HepG2 (cell line): ENCODE measurements at regions not wholly inside any gene's neighbourhood (a gene's known extent, or its start where the extent isn't known, plus 50 kb on each side); places are given as distances from the start of the nearest gene placed in this dataset.
A peak's percentile ranks its signal among the peaks of the same experiment; 100 is the strongest.

ENCODE experiments used
- ERF ChIP-seq: IDR thresholded peaks from 2 replicates; pipeline ENCODE4 v1.6.1; 2018; ENCODE audit warnings: missing biosample characterization, missing genetic modification reagents
- FOSL1 ChIP-seq: sonication (generic); formaldehyde crosslinking; IDR thresholded peaks from 2 replicates; pipeline ENCODE4 v1.9.0; 2021; ENCODE audit warnings: missing genetic modification reagents, borderline replicate concordance
- FOXC1 ChIP-seq: sonication (generic); formaldehyde crosslinking; IDR thresholded peaks from 2 replicates; pipeline ENCODE4 v1.8.0; 2022; ENCODE audit warnings: mild to moderate bottlenecking, missing genetic modification reagents, borderline replicate concordance
- GATA4 ChIP-seq: sonication (generic); IDR thresholded peaks from 2 replicates; pipeline ENCODE4 v1.6.1; 2016; ENCODE audit warnings: antibody characterized with exemption, low read depth, borderline replicate concordance
- MED1 ChIP-seq: sonication (generic); formaldehyde crosslinking; IDR thresholded peaks from 2 replicates; pipeline ENCODE4 v1.4.0; 2020; ENCODE audit warnings: missing genetic modification reagents
- MTF2 ChIP-seq: sonication (generic); formaldehyde crosslinking; IDR thresholded peaks from 2 replicates; pipeline ENCODE4 v1.5.0; 2020; ENCODE audit warnings: missing genetic modification reagents, borderline replicate concordance
- NCOA5 ChIP-seq: sonication (generic); formaldehyde crosslinking; IDR thresholded peaks from 2 replicates; pipeline ENCODE4 v1.4.0; 2020; ENCODE audit warnings: missing genetic modification reagents
- NKX3-1 ChIP-seq: sonication (generic); formaldehyde crosslinking; IDR thresholded peaks from 2 replicates; pipeline ENCODE4 v1.5.0; 2020; ENCODE audit warnings: missing genetic modification reagents
- ONECUT2 ChIP-seq: sonication (generic); formaldehyde crosslinking; IDR thresholded peaks from 2 replicates; pipeline ENCODE4 v1.4.0; 2020; ENCODE audit warnings: missing genetic modification reagents
- REXO4 ChIP-seq: sonication (generic); formaldehyde crosslinking; IDR thresholded peaks from 2 replicates; pipeline ENCODE4 v1.8.0; 2022; ENCODE audit warnings: missing genetic modification reagents, mild to moderate bottlenecking, borderline replicate concordance
- RFXAP ChIP-seq: sonication (generic); formaldehyde crosslinking; IDR thresholded peaks from 2 replicates; pipeline ENCODE4 v1.4.0; 2020; ENCODE audit warnings: missing genetic modification reagents, borderline replicate concordance
- RORA ChIP-seq: sonication (generic); formaldehyde crosslinking; IDR thresholded peaks from 2 replicates; pipeline ENCODE4 v1.5.0; 2020; ENCODE audit warnings: mild to moderate bottlenecking, missing genetic modification reagents, moderate library complexity
- SETDB1 ChIP-seq: sonication (generic); formaldehyde crosslinking; IDR thresholded peaks from 2 replicates; pipeline ENCODE4 v1.5.1; 2020; ENCODE audit warnings: missing genetic modification reagents, mild to moderate bottlenecking, borderline replicate concordance
- SP2 ChIP-seq: sonication (generic); formaldehyde crosslinking; IDR thresholded peaks from 2 replicates; pipeline ENCODE4 v1.5.1; 2020; ENCODE audit warnings: mild to moderate bottlenecking, missing genetic modification reagents
- SP4 ChIP-seq: sonication (generic); formaldehyde crosslinking; IDR thresholded peaks from 2 replicates; pipeline ENCODE4 v1.8.1; 2023; ENCODE audit warnings: mild to moderate bottlenecking, missing genetic modification reagents
- U2AF1 ChIP-seq: fragments of 200-400 bp; formaldehyde crosslinking; optimal IDR thresholded peaks from 2 replicates; pipeline ENCODE3; 2017; ENCODE audit warnings: mild to moderate bottlenecking, low read depth, low read length
- ZNF10 ChIP-seq: sonication (generic); formaldehyde crosslinking; IDR thresholded peaks from 2 replicates; pipeline ENCODE4 v1.4.0; 2020; ENCODE audit warnings: mild to moderate bottlenecking, low read depth, missing genetic modification reagents, borderline replicate concordance
- ZNF264 ChIP-seq: sonication (generic); formaldehyde crosslinking; IDR thresholded peaks from 2 replicates; pipeline ENCODE4 v1.4.0; 2020; ENCODE audit warnings: missing genetic modification reagents
- ZNF317 ChIP-seq: sonication (generic); formaldehyde crosslinking; IDR thresholded peaks from 2 replicates; pipeline ENCODE4 v1.5.0; 2020; ENCODE audit warnings: mild to moderate bottlenecking, missing genetic modification reagents
- ZNF563 ChIP-seq: sonication (generic); formaldehyde crosslinking; IDR thresholded peaks from 2 replicates; pipeline ENCODE4 v1.8.0; 2022; ENCODE audit warnings: mild to moderate bottlenecking, moderate library complexity, missing genetic modification reagents
- ZNF569 ChIP-seq: sonication (generic); formaldehyde crosslinking; IDR thresholded peaks from 2 replicates; pipeline ENCODE4 v1.5.0; 2020; ENCODE audit warnings: mild to moderate bottlenecking, missing genetic modification reagents, moderate library complexity, borderline replicate concordance
- ZNF709 ChIP-seq: sonication (generic); formaldehyde crosslinking; IDR thresholded peaks from 2 replicates; pipeline ENCODE4 v1.5.0; 2020; ENCODE audit warnings: mild to moderate bottlenecking, missing genetic modification reagents
- ZNF782 ChIP-seq: sonication (generic); formaldehyde crosslinking; IDR thresholded peaks from 2 replicates; pipeline ENCODE4 v1.4.0; 2020; ENCODE audit warnings: missing genetic modification reagents, mild to moderate bottlenecking, borderline replicate concordance
- ZNF879 ChIP-seq: sonication (generic); formaldehyde crosslinking; IDR thresholded peaks from 2 replicates; pipeline ENCODE4 v1.8.1; 2023; ENCODE audit warnings: missing genetic modification reagents
- TF ChIP-seq, protein P1 (sequence below): IDR thresholded peaks from 2 replicates; pipeline ENCODE4 v1.6.1; 2016; ENCODE audit warnings: low read depth, control low read depth
- TF ChIP-seq, protein P2 (sequence below): sonication (generic); formaldehyde crosslinking; IDR thresholded peaks from 2 replicates; pipeline ENCODE4 v1.8.0; 2023; ENCODE audit warnings: mild to moderate bottlenecking, missing genetic modification reagents
- TF ChIP-seq, protein P3 (sequence below): sonication (generic); formaldehyde crosslinking; IDR thresholded peaks from 2 replicates; pipeline ENCODE4 v1.8.0; 2022; ENCODE audit warnings: missing genetic modification reagents, low read depth, mild to moderate bottlenecking, borderline replicate concordance
- TF ChIP-seq, protein P4 (sequence below): sonication (generic); formaldehyde crosslinking; IDR thresholded peaks from 2 replicates; pipeline ENCODE4 v1.4.0; 2020; ENCODE audit warnings: missing genetic modification reagents

DNA sequence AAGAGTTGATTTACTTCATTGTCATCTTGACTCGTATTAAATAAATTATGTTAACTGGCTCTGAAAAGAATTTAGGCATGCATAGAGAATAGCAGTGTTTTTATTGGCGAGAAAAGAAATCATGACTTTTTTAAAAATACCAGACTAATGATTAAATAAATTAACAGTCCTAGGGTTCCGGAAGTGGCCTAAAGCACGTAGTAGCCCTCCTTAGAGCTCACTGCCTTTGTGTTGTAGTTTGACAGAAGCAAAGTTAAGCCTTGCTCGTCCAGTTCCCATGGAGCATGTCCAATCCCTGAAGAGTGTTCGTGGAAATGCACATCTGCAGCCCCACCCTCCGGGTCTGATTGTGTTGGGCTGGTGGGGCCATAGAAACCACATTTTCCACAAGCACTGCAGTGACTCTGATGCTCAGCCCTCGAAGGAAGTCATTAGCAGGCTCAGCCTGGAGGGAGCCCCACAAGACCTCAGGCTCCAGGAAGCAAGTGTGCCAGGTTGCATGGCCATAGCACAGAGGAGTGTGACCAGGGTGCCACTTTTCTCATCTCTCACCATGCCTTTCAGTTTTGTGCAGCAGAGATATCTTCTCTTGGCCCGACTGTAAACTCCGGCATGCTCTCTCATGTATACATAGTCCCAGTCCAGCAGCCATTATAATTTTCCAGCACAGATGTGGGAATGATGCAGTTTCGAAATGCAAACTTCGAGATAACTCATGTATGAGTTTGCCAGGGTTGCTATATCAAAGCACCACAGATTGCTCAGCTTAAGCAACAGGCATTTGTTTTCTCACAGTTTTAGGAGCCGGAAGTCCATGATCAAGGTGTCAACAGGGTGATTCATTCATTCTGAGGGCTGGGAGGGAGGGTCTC, 188.6 kb upstream of the SH3BP4 start (continued):
- no peak for TF ChIP-seq MTF2 (CRISPR knock-in tag)
- TF ChIP-seq REXO4 (CRISPR knock-in tag), result no peak
- TF ChIP-seq, protein P1, sequence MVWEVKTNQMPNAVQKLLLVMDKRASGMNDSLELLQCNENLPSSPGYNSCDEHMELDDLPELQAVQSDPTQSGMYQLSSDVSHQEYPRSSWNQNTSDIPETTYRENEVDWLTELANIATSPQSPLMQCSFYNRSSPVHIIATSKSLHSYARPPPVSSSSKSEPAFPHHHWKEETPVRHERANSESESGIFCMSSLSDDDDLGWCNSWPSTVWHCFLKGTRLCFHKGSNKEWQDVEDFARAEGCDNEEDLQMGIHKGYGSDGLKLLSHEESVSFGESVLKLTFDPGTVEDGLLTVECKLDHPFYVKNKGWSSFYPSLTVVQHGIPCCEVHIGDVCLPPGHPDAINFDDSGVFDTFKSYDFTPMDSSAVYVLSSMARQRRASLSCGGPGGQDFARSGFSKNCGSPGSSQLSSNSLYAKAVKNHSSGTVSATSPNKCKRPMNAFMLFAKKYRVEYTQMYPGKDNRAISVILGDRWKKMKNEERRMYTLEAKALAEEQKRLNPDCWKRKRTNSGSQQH (CRISPR knock-in tag), result 0 out of 2 replicates have a peak, but pooled peaks have one; percentile 47
- TF ChIP-seq U2AF1, result no peak
- TF ChIP-seq ZNF264 (CRISPR knock-in tag), result no peak
- no peak for TF ChIP-seq FOXC1 (CRISPR knock-in tag)
- TF ChIP-seq, protein P2, sequence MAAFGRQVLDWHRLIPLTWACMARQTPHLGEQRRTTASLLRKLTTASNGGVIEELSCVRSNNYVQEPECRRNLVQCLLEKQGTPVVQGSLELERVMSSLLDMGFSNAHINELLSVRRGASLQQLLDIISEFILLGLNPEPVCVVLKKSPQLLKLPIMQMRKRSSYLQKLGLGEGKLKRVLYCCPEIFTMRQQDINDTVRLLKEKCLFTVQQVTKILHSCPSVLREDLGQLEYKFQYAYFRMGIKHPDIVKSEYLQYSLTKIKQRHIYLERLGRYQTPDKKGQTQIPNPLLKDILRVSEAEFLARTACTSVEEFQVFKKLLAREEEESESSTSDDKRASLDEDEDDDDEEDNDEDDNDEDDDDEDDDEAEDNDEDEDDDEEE (CRISPR knock-in tag), result 0 out of 2 replicates have a peak, but pooled peaks have one; percentile 23
- TF ChIP-seq ZNF879 (CRISPR knock-in tag), result no peak
- TF ChIP-seq ZNF563 (CRISPR knock-in tag), result no peak
- TF ChIP-seq RORA (CRISPR knock-in tag), result no peak
- TF ChIP-seq NCOA5 (CRISPR knock-in tag), result no peak
- TF ChIP-seq ZNF10 (CRISPR knock-in tag), result no peak
- TF ChIP-seq ZNF569 (CRISPR knock-in tag), result no peak
- peak; percentile 75; the same call in 1 of the 2 replicates for TF ChIP-seq MED1 (CRISPR knock-in tag)
- TF ChIP-seq RFXAP, result no peak
- no peak for TF ChIP-seq ZNF709 (CRISPR knock-in tag)
- TF ChIP-seq SP2 (CRISPR knock-in tag), result no peak
- TF ChIP-seq ZNF782 (CRISPR knock-in tag), result no peak
- TF ChIP-seq NKX3-1 (CRISPR knock-in tag), result no peak
- no peak for TF ChIP-seq SP4
- TF ChIP-seq, protein P3, sequence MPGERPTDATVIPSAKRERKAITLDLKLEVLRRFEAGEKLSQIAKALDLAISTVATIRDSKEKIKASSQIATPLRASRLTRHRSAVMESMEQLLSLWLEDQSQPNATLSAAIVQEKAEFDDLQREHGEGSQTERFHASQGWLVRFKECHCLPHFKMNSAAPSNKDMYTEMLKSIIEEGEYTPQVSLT (CRISPR knock-in tag), result no peak
- TF ChIP-seq FOSL1, result peak; percentile 56; the same call in 1 of the 2 replicates
- TF ChIP-seq ONECUT2 (CRISPR knock-in tag), result no peak
- TF ChIP-seq ZNF317, result 0 out of 2 replicates have a peak, but pooled peaks have one; percentile 15
- no peak for TF ChIP-seq GATA4
- TF ChIP-seq, protein P4, sequence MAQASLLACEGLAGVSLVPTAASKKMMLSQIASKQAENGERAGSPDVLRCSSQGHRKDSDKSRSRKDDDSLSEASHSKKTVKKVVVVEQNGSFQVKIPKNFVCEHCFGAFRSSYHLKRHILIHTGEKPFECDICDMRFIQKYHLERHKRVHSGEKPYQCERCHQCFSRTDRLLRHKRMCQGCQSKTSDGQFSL (CRISPR knock-in tag), result no peak
- TF ChIP-seq ERF (CRISPR knock-in tag), result no peak
- no peak for TF ChIP-seq SETDB1
